NCI-H187 (cell line): ENCODE measurements at regions not wholly inside any gene's neighbourhood (a gene's known extent, or its start where the extent isn't known, plus 50 kb on each side); places are given as distances from the start of the nearest gene placed in this dataset.
"Not testable (repeated sequence)": the region's sequence is repeated elsewhere in the genome, so short reads cannot be mapped to it uniquely, and the experiment has no call there.

Experiments
- DNase-seq, 2 experiments: peaks; one replicate each; lab custom pipeline; 2025; lab: John Stamatoyannopoulos, UW

GRCh38 chr6:3553254-3553653, 96.4 kb upstream of the SLC22A23 start:
- DNase-seq: no peak

GRCh38 chr6:3551716-3552511, 95.1 kb upstream of the SLC22A23 start:
- no peak for DNase-seq

- DNase-seq: no peak
Measured at GRCh38 chr6:3549314-3549940, 92.6 kb upstream of the SLC22A23 start.

GRCh38 chr6:3546121-3546520, 89.3 kb upstream of the SLC22A23 start:
- no peak for DNase-seq

- DNase-seq: no peak
Measured at GRCh38 chr6:3545156-3545555, 88.3 kb upstream of the SLC22A23 start.

GRCh38 chr6:3542032-3542640, 85.3 kb upstream of the SLC22A23 start:
- DNase-seq: peak; percentile 72 to 81

- peak; percentile 18 to 24 for DNase-seq
Measured at GRCh38 chr6:3541006-3541585, 84.2 kb upstream of the SLC22A23 start.

- no peak for DNase-seq
Measured at GRCh38 chr6:3540253-3540820, 83.5 kb upstream of the SLC22A23 start.

- DNase-seq: no peak
Measured at GRCh38 chr6:3538536-3538935, 81.7 kb upstream of the SLC22A23 start.

GRCh38 chr6:3536901-3537300, 80.1 kb upstream of the SLC22A23 start:
- DNase-seq: no peak

GRCh38 chr6:3535776-3536435, 79.1 kb upstream of the SLC22A23 start:
- no peak for DNase-seq

GRCh38 chr6:3535033-3535775, 78.4 kb upstream of the SLC22A23 start:
- DNase-seq: no peak

- no peak for DNase-seq
Measured at GRCh38 chr6:3534599-3534998, 77.7 kb upstream of the SLC22A23 start.

- DNase-seq: no peak
Measured at GRCh38 chr6:3533981-3534380, 77.1 kb upstream of the SLC22A23 start.

- DNase-seq: no peak
Measured at GRCh38 chr6:3532296-3532916, 75.6 kb upstream of the SLC22A23 start.

- no peak for DNase-seq
Measured at GRCh38 chr6:3531481-3531880, 74.6 kb upstream of the SLC22A23 start.

- DNase-seq: no peak
Measured at GRCh38 chr6:3530515-3530914, 73.7 kb upstream of the SLC22A23 start.

- no peak for DNase-seq
Measured at GRCh38 chr6:3529721-3530120, 72.9 kb upstream of the SLC22A23 start.

- no peak for DNase-seq
Measured at GRCh38 chr6:3529232-3529631, 72.4 kb upstream of the SLC22A23 start.

GRCh38 chr6:3528081-3528671, 71.3 kb upstream of the SLC22A23 start:
- DNase-seq: not testable (repeated sequence)

GRCh38 chr6:3527651-3527977, 70.8 kb upstream of the SLC22A23 start:
- no peak for DNase-seq
